GM21526 (cell line): ENCODE measurements at regions not wholly inside any gene's neighbourhood (a gene's known extent, or its start where the extent isn't known, plus 50 kb on each side); places are given as distances from the start of the nearest gene placed in this dataset.
"Not testable (repeated sequence)": the region's sequence is repeated elsewhere in the genome, so short reads cannot be mapped to it uniquely, and the experiment has no call there.

ENCODE experiments used
- ATAC-seq: cut with Tn5 transposase; IDR thresholded peaks from one replicate; pipeline ENCODE4 v1.9.1; 2021; ENCODE audit warnings: moderate library complexity; ENCODE audit not compliant: unreplicated experiment, low FRiP score

GRCh38 chr2:21194147-21194546 lies 70.4 kb downstream of the TDRD15 start:
- ATAC-seq = no peak

DNA sequence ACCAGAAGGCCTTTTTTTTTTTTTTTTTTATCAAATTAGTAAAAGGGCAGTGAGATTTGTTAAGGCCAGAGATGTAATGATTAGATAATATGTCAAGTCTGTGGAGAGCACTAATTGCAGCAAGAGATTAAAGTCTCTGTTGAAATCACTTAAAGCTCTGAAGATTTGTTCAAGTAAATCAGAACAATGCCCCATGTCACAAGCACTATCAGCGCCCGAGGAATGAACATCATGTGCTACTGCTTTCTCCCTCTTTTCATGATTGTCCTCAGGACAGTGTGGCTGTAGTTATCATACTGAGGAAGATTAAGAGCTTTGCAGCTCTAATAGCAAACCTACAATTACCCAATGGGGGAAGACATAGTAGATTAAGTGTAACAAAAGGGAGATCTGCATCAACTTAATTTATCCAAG lies 71.1 kb downstream of the TDRD15 start:
- no peak for ATAC-seq

GRCh38 chr2:21195326-21195725 lies 71.6 kb downstream of the TDRD15 start:
- ATAC-seq = no peak

- no peak for ATAC-seq
Measured at GRCh38 chr2:21198637-21199036, 74.9 kb downstream of the TDRD15 start.

DNA sequence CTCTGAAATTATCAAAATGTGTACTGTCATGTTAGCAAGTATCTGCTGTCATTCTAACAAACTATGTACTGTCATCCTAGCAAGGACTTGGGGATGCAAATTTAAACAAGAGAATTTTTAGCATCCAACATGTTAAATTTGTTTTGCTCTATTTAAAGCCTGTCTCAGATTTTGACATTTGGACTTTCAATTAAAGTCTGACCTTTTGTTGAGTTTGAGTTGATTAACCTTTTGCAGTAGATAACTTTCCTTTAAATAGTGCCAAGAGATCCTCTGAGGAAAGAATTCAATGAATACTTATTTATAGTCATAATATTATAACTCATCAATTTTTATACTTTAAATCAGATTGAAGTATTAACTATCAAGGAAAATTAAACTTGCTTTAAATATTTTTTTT lies 80.2 kb downstream of the TDRD15 start:
- ATAC-seq = no peak

- not testable (repeated sequence) for ATAC-seq
Measured at GRCh38 chr2:21214085-21214484, 90.3 kb downstream of the TDRD15 start.

DNA sequence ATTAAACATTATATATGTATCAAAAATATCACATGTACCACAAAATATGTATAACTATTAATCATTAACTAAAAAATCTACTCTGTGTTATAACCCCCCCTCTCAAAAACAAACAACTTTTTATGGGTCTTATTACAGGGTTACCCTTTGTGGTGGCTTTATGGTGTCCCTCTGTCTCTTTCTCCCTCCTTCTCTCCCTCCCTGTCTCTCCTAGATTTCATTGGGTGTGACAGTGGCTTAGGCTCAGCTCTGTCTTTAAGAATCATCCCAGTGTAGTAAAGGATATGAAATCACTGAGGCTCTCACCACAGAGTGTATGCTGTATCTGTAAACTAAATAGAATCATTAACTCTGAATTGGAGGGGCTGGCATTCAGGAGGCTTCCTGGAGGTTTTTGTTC lies 93.7 kb downstream of the TDRD15 start:
- ATAC-seq = no peak

- ATAC-seq = no peak
Measured at GRCh38 chr2:21220930-21221329, 97.2 kb downstream of the TDRD15 start.

GRCh38 chr2:21223618-21224017 lies 99.8 kb downstream of the TDRD15 start:
- no peak for ATAC-seq

DNA sequence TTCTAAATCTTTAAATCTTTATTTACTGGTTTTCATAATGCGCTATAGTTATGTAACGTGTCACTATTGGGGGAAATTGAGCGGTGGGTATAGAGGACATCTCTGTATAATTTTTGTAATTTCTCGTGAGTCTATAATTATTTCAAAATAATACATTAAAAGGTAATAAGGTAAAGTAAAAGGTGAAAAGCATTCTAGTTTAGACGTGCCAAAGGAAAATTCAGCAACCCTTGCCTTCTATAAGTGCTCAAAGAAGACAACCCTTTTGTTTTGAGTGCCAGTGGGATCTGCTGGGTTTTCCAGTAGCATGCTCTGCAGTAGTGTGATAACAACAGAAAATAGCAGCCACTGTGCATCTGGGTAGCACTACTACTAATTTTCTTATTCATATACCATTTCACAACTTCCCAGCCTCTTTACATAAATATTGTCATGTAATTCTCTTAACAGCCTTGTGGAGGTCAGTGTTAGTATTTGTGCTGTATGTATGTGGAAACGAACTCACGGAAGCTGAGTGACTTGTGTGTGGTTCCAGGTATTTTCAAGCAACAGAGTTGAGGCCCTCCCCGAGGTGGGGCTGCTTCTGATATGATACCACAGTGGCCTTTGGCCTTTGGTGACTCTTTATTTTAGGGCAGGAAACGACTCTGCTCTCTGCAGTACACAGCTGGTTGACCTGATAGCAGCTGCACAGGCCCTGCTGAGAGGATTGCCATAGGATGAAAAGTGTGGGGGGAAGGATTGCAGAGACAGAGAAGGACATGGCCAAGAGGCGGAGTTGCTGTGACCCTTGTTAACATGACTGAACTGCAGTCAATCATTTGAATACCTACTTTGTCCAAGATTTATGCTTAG lies 104.5 kb downstream of the TDRD15 start:
- ATAC-seq = no peak

DNA sequence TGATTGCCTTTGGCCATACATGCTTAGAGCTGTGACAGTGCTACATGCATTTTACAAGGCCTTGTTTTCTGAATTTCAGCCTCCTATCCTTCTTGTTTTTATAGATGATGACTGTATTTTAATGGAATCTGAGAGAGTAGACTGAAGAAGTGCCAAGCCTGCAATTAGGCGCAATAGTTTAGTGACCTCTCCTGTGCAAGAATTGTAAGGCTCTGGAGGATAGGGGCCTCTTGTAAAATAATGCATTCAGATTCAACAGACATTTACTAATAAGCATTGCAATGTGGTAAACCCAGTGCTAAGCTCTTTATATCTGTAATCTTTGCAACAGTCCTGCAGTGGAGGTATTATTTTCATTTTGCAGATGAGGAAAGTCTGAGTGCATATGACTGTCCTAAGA lies 105.5 kb downstream of the TDRD15 start:
- ATAC-seq = no peak

DNA sequence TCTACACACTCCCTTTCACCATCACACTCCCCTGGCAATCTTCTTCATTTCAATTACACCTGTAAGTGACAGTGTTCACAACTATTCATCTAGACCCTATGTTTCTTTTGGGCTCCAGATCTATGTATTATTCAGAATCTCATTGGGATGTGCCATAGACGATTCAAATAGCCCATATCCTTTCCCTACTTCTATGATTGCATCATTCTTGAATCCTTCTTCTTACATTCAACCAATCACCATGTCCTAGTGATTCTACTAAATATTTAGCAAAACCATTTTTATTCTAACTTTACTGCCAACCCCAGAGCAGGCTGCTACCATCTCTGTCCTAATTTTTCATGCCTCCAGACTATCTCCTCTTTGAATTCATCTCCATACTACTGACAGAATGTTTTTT lies 106.4 kb downstream of the TDRD15 start:
- ATAC-seq = no peak

DNA sequence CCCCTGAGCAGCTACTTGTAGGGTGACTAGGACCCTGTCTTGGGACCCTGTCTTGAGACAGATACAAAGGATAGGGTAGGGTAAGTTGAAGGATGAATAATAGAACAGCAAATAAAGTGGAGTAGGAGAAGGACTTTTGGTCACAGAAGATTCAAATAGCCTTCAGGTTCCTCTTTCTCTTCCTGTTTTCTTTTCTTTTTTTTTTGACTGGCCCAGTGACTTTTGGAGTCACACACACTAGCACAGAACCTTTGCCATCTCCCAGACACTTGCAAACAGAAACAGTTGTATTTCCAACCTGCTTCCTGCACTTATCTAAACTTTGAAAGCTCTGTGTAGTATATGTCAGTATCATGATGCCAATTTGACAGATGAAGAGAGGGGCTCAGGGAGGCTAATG lies 108.2 kb downstream of the TDRD15 start:
- peak; percentile 55 for ATAC-seq

DNA sequence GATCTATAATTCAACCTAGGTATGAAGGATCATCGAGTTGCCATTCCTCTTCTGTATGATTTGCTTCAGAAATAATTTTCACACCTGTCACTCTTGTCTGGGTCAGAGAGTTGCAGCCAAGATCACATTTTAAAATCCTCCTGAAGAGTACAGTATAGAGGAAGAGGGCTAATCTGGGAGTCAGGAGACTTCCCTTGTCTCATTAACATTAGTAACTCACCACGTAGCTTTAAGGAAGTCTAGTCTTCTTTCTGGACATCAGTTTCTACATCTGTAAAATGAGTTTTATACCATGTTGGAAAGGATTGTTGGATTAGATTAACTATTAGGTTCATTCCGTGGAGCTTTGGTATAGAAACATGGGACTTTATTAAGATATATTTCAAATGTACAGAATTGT lies 109.4 kb downstream of the TDRD15 start:
- no peak for ATAC-seq

DNA sequence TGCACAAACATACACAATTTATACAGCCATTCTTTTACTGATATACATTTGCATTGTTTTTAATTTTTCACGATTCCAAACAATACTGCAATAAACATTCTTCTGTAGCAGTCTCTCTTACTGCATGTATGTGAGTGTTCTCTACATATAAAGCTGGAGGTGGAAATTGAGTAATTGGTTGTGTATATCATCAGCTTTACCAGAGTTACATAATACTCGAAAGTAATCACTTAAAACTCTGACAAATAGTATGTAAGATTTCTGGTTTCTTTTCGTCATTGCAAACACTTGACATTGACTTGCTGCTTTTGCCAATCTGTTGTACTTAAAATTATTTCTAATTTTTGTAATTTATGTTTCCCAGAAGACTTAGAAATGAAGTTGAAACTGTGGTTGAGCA lies 110.2 kb downstream of the TDRD15 start:
- ATAC-seq = no peak

- ATAC-seq = no peak
Measured at GRCh38 chr2:21234464-21235120, 110.8 kb downstream of the TDRD15 start.

GRCh38 chr2:21239749-21240148 lies 116.0 kb downstream of the TDRD15 start:
- ATAC-seq = not testable (repeated sequence)

DNA sequence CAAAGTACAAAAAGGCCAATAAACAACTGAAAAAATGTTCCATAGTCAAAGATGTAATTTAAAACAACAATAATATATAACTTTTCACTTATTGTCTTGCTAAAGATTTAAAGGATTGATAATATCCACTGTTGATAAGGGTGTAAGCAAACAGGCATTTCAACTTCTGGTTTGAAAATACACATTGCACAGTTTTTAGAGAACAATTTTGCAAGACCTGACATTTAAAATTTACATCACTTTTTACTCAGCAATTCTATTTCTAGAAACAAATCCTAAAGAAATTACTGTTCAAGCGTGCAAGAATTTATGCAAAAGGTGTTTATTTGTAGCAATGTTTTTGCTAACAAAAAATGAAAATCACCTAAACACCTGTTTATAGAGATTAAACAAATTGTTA lies 120.4 kb downstream of the TDRD15 start:
- ATAC-seq = no peak

DNA sequence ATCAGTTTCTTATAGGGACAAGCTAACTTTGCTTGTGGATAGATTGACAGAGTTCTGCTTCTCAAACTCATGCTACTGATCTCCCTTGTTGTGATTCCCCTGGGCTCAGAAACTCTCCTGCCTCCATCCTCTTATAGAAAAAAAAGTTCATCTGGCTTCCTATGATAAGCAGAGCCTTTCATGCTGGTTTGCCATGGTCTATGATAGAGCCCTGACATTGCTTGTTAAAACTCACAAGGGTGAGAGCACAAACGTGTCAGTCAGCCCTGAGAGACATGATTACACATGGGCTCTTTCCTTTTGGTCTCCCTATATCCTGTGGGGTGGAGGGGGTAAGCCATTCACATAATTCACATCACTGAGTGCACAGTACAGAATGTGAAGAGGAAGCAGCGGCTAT lies 121.8 kb downstream of the TDRD15 start:
- ATAC-seq = no peak

- no peak for ATAC-seq
Measured at GRCh38 chr2:21249367-21249766, 125.6 kb downstream of the TDRD15 start.

- ATAC-seq = no peak
Measured at GRCh38 chr2:21250673-21251072, 126.9 kb downstream of the TDRD15 start.
